ENCODE measurements at regions not wholly inside any gene's neighbourhood (a gene's known extent, or its start where the extent isn't known, plus 50 kb on each side); places are given as distances from the start of the nearest gene placed in this dataset.

GRCh38 chr4:56241500-56241899 lies 145.8 kb downstream of the AASDH start:
- intact Hi-C loops (cut with micrococcal nuclease) = no loop called here

- intact Hi-C loops (cut with micrococcal nuclease) = no loop called here
Observed at GRCh38 chr4:56240554-56241174, 146.6 kb downstream of the AASDH start.

DNA sequence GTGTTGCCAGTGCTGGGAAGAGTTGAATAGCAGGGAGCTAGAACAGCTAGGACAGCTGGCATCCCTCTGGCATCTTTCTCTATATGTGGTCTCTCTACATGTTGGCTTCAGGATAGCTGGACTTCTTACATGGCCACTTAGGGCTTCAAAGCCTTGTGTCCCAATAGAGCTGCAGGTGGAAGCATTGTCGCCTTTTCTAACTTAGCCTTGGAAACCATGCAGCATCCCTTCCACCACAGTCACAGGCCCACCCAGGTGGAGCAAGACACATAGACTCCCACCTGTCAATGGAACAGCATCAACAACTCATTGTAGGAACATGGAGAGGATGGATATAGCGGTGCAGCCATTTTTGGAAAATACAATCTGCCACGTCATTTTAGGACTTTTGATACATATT lies 149.0 kb downstream of the AASDH start:
- intact Hi-C loops (cut with micrococcal nuclease) = no loop called here

GRCh38 chr4:56235725-56236124 lies 151.6 kb downstream of the AASDH start:
- intact Hi-C loops (cut with micrococcal nuclease) = no loop called here

- intact Hi-C loops (cut with micrococcal nuclease) = no loop called here
Observed at GRCh38 chr4:56235011-56235410, 152.3 kb downstream of the AASDH start.

GRCh38 chr4:56234098-56234497 lies 153.2 kb downstream of the AASDH start:
- intact Hi-C loops (cut with micrococcal nuclease) = no loop called here

DNA sequence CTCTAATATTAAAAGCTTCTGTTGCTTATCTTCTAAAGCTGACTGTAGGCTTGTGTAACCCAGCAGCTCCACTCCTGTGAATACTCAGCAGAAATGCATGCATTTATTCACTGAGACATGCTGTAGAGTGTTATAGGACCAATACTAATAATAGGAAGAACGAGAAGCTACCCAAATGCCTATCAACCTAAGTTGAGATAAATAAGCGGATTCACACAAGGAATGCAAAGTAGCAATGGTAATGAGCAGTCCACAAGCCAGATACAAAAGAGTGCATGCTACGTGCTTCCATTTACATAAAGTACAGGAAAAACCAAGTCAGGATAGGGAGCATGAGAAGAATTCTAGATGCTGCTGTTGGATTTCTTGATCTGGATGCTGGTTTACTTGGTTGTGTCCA lies 155.9 kb downstream of the AASDH start:
- intact Hi-C loops (cut with micrococcal nuclease) = no loop called here

GRCh38 chr4:56229947-56230346 lies 157.3 kb downstream of the AASDH start:
- intact Hi-C loops (cut with micrococcal nuclease) = no loop called here

DNA sequence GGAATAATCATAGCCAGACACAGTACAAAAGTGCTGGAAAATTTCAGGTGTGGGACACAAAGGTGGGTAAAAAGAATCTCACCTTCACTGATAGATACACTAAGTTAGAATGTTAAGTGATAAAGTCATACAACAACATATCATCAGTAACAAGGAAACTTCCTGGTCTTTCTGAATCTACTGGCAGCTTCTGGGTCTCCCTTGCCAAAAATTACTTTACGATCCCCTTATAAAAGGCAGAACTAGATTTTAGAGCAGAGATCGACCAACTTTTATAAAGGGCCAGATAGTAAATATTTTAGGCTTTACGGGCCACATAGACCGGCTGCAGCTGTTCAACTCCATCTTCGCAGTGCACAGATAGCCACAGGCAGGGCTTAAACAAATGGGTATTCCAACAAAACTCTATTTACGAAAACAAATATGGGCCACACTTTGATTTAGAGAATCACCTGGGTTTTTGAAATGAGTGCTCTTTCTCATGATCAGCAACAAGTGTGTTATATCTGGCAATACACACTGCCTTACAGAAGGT lies 159.9 kb downstream of the AASDH start:
- intact Hi-C loops (cut with micrococcal nuclease) = no loop called here

DNA sequence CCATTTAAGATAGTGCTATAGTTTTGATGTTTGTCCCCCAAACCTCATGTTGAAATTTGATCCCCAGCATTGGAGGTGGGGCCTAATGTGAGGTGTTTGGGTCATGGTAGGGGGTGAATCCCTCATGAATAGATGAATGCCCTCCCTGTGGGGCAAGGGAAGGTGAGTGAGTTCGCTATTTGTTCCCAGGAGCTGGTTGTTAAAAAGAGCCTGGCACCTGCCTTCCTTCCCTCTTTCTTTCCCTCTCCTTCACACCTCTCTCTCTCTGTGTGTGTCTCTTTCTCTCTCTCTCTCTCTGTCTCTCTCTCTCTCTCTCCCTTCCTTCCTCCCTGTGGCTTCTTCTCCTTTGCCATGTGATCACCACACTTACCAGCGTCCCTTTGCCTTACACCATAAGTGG lies 160.7 kb downstream of the AASDH start:
- intact Hi-C loops (cut with micrococcal nuclease) = no loop called here

GRCh38 chr4:56224641-56225040 lies 162.7 kb downstream of the AASDH start:
- intact Hi-C loops (cut with micrococcal nuclease) = no loop called here

DNA sequence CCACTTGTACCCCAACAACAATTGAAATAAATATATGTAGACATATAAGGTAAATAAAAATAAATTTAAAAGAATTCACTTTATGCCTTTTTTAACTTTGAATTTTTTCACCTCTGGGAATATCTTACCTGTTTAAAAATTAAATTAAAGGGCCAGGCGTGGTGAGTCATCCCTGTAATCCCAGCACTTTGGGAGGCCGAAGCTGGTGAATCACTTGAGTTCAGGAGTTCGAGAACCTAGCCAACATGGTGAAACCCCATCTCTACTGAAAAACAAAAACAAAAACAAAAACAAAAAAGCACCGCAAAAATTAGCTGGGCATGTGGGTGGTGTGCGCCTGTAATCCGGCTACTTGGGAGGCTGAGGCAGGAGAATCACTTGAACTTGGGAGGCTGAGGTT lies 164.8 kb downstream of the AASDH start:
- intact Hi-C loops (cut with micrococcal nuclease) = no loop called here

DNA sequence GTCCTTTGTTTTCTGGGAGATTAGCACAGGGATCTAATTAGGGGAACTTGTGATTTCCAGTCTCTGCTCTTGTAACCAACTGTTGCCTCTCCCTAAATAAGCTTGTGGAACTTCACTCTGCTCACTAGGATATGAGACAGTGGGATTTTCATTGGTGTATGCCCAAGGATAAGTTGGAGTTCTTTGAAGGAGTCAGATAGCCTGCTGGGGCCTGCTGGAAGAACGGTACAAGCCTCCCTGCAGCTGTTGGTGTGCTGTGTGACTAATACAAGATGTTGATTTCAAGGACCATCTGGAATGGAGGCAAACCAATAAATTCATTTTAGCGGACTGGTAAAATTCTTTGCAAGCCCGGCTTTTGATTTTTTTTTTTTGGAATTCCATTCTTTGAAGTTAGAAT lies 167.0 kb downstream of the AASDH start:
- intact Hi-C loops (cut with micrococcal nuclease) = no loop called here

GRCh38 chr4:56219447-56219846 lies 167.8 kb downstream of the AASDH start:
- intact Hi-C loops (cut with micrococcal nuclease) = no loop called here

GRCh38 chr4:56218230-56218895 lies 168.9 kb downstream of the AASDH start:
- intact Hi-C loops (cut with micrococcal nuclease) = no loop called here

- intact Hi-C loops (cut with micrococcal nuclease) = no loop called here
Observed at GRCh38 chr4:56217343-56217890, 169.9 kb downstream of the AASDH start.

GRCh38 chr4:56215901-56216300 lies 171.4 kb downstream of the AASDH start:
- intact Hi-C loops (cut with micrococcal nuclease) = no loop called here

GRCh38 chr4:56215141-56215783 lies 172.0 kb downstream of the AASDH start:
- intact Hi-C loops (cut with micrococcal nuclease) = no loop called here

DNA sequence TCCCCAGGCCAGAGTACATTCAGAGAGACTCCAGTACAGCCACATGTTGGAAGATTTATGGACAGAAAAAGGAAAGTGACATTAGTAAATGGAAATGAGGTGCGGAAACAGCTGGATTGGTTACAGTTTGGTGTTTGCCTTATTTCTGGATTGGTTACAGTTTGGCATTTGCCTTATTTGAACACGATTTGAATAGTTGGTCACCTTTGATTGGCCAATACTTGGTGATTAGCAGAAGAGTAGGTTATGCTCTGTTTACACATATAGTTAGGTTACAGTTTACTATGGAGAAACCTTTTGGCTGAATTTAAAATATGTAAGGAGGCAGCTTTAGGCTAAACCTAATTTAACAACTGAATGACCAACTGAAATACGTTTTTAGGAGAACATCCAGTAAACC lies 173.7 kb downstream of the AASDH start:
- intact Hi-C loops (cut with micrococcal nuclease) = no loop called here

- intact Hi-C loops (cut with micrococcal nuclease) = no loop called here
Observed at GRCh38 chr4:56212774-56213173, 174.5 kb downstream of the AASDH start.

GRCh38 chr4:56211202-56211601 lies 176.1 kb downstream of the AASDH start:
- intact Hi-C loops (cut with micrococcal nuclease) = no loop called here

GRCh38 chr4:56210397-56210796 lies 176.9 kb downstream of the AASDH start:
- intact Hi-C loops (cut with micrococcal nuclease) = no loop called here
